Natural killer cell (primary cell): ENCODE measurements at regions not wholly inside any gene's neighbourhood (a gene's known extent, or its start where the extent isn't known, plus 50 kb on each side); places are given as distances from the start of the nearest gene placed in this dataset.

Experiments used
- ATAC-seq, 3 donors: fragments of 150-1000 bp in 2 of 3; fragments of 200-7000 bp in 1 of 3; cut with Tn5 transposase; 1 replicate in 1 of 3; 2 replicates in 2 of 3; pipeline ENCODE4 v1.10.0; 2021; ENCODE audit warnings: mild to moderate bottlenecking in 2 of 3, moderate library complexity in 2 of 3
- DNase-seq, 2 donors: peaks; one replicate each; pipeline versions ENCODE4 v3.0.0 to v3.0.0-alpha.2; 2013 to 2021; ENCODE audit warnings: mixed read lengths in 1 of 2
- H3K27ac ChIP-seq: one replicate; pipeline ENCODE4 v1.5.1; 2013; ENCODE audit warnings: mild to moderate bottlenecking, low read length
- H3K27me3 ChIP-seq: one replicate; pipeline ENCODE4 v1.6.1; 2013; ENCODE audit warnings: low read length; ENCODE audit not compliant: control insufficient read depth, insufficient read depth
- H3K36me3 ChIP-seq: one replicate; pipeline ENCODE4 v1.6.1; 2013; ENCODE audit warnings: low read length; ENCODE audit not compliant: control insufficient read depth, insufficient read depth
- H3K4me1 ChIP-seq: one replicate; pipeline ENCODE4 v1.6.1; 2013; ENCODE audit warnings: low read length; ENCODE audit not compliant: control insufficient read depth, insufficient read depth
- H3K4me3 ChIP-seq: one replicate; pipeline ENCODE4 v1.5.1; 2013; ENCODE audit warnings: low read length
- H3K9me3 ChIP-seq: one replicate; pipeline ENCODE4 v1.6.1; 2013; ENCODE audit warnings: low read length; ENCODE audit not compliant: control insufficient read depth, insufficient read depth
- H3K27ac Mint-ChIP-seq, 2 donors: one replicate each; pipeline ENCODE4 v1.8.0; 2022; ENCODE audit warnings: mild to moderate bottlenecking in 2 of 2, mixed read lengths in 2 of 2, moderate library complexity in 1 of 2
- H3K27me3 Mint-ChIP-seq, 2 donors: one replicate each; pipeline ENCODE4 v1.8.0; 2022; ENCODE audit warnings: low read depth in 2 of 2, mixed read lengths in 2 of 2
- H3K36me3 Mint-ChIP-seq: one replicate; pipeline ENCODE4 v1.8.0; 2022; ENCODE audit warnings: mixed read lengths
- H3K4me1 Mint-ChIP-seq, 2 donors: one replicate each; pipeline ENCODE4 v1.8.0; 2022; ENCODE audit warnings: mixed read lengths in 2 of 2
- H3K4me3 Mint-ChIP-seq: one replicate; pipeline ENCODE4 v1.8.0; 2022; ENCODE audit warnings: mild to moderate bottlenecking, moderate library complexity, mixed read lengths
- H3K9me3 Mint-ChIP-seq, 2 donors: one replicate each; pipeline ENCODE4 v1.8.0; 2022; ENCODE audit warnings: mixed read lengths in 2 of 2
- WGBS: methylation state at CpG from one replicate; pipeline ENCODE4 v1.1.7; 2013; ENCODE audit warnings: missing lambda C conversion rate; ENCODE audit not compliant: insufficient coverage; 5-methylcytosine and 5-hydroxymethylcytosine counted together
- intact Hi-C: fragments of 100-400 bp; cut with micrococcal nuclease; formaldehyde crosslinking; loops from one replicate; pipeline ENCODE4 v1.14.2; 2022
- TF ChIP-seq, protein P1 (sequence below): fragments of 200-600 bp; IDR thresholded peaks from one replicate; pipeline ENCODE4 v1.8.0; 2022; ENCODE audit warnings: antibody characterized with exemption

DNA sequence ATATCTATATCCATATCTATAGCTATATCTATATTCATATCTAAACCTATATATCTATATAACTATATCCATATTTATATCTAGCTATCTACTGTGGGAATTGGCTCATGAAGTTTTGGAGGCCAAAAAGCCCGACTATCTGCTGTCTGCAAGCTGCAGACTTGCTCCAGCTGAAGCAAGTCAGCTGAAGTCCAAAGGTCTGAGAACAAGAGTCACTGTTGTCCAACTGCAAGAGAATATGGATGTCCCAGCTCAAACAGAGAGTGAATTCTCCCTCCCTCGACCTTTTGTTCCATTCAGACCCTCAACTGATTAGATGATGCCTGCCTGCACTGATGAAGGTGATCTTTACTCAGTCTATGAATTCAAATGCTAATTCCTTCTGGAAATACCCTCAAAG, 63.3 kb upstream of the VCX start:
- no peaks in the 10 kb centered on the region for H3K36me3 Mint-ChIP-seq
- H3K9me3 Mint-ChIP-seq: peaks cover 2 to 8% of the 10 kb centered on the region in 2 donors
- Histone ChIP-seq H3K4me1 (no peaks in the 10 kb centered on the region), H3K9me3 (peaks cover 3% of the 10 kb centered on the region), H3K4me3 (no peak overlapping the region), H3K27ac (no peak overlapping the region), H3K27me3 (no peaks in the 10 kb centered on the region), H3K36me3 (no peaks in the 10 kb centered on the region)
- intact Hi-C loops: no loop called here
- no peaks in the 10 kb centered on the region for H3K27me3 Mint-ChIP-seq
- no peak overlapping the region for H3K27ac Mint-ChIP-seq
- H3K4me1 Mint-ChIP-seq: no peaks in the 10 kb centered on the region
- ATAC-seq (no peak), DNase-seq (no peak)
- WGBS: 47% methylated on average over 2 of the region's 2 CpGs
- TF ChIP-seq, protein P1, sequence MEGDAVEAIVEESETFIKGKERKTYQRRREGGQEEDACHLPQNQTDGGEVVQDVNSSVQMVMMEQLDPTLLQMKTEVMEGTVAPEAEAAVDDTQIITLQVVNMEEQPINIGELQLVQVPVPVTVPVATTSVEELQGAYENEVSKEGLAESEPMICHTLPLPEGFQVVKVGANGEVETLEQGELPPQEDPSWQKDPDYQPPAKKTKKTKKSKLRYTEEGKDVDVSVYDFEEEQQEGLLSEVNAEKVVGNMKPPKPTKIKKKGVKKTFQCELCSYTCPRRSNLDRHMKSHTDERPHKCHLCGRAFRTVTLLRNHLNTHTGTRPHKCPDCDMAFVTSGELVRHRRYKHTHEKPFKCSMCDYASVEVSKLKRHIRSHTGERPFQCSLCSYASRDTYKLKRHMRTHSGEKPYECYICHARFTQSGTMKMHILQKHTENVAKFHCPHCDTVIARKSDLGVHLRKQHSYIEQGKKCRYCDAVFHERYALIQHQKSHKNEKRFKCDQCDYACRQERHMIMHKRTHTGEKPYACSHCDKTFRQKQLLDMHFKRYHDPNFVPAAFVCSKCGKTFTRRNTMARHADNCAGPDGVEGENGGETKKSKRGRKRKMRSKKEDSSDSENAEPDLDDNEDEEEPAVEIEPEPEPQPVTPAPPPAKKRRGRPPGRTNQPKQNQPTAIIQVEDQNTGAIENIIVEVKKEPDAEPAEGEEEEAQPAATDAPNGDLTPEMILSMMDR: no peak
- no peak overlapping the region for H3K4me3 Mint-ChIP-seq

DNA sequence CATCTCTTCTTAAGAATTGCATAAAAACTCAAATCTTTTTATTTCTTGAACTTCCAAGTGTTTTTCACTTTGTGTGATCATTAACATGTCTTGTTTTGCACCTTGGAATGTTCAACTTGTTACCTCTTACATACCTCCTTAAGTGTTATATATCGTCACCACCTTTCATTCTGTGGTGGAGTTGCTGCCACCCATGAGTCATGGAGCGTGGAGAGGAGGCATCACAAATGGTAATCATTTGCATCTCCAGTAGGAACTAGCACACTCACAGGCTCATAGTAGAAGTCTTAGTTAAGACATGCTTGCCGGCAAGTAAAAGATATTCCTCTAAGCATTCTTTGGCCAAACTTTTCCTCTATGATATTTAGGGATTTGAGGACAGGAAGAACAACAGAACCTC, 67.0 kb upstream of the VCX start:
- no peaks in the 10 kb centered on the region for H3K36me3 ChIP-seq
- H3K27ac Mint-ChIP-seq: no peak overlapping the region
- H3K4me1 ChIP-seq: no peaks in the 10 kb centered on the region
- no peaks in the 10 kb centered on the region for H3K4me1 Mint-ChIP-seq
- H3K9me3 Mint-ChIP-seq: peaks cover 0 to 2% of the 10 kb centered on the region in 2 donors
- no peak for DNase-seq
- H3K36me3 Mint-ChIP-seq: no peaks in the 10 kb centered on the region
- H3K27ac ChIP-seq: no peak overlapping the region
- H3K4me3 Mint-ChIP-seq: no peak overlapping the region
- no peak for ATAC-seq
- H3K27me3 Mint-ChIP-seq: no peaks in the 10 kb centered on the region
- H3K4me3 ChIP-seq: no peak overlapping the region
- TF ChIP-seq, protein P1: no peak
- intact Hi-C loops: no loop called here
- no peaks in the 10 kb centered on the region for H3K27me3 ChIP-seq
- 67% methylated on average over 1 of the region's 3 CpGs for WGBS
- no peaks in the 10 kb centered on the region for H3K9me3 ChIP-seq

DNA sequence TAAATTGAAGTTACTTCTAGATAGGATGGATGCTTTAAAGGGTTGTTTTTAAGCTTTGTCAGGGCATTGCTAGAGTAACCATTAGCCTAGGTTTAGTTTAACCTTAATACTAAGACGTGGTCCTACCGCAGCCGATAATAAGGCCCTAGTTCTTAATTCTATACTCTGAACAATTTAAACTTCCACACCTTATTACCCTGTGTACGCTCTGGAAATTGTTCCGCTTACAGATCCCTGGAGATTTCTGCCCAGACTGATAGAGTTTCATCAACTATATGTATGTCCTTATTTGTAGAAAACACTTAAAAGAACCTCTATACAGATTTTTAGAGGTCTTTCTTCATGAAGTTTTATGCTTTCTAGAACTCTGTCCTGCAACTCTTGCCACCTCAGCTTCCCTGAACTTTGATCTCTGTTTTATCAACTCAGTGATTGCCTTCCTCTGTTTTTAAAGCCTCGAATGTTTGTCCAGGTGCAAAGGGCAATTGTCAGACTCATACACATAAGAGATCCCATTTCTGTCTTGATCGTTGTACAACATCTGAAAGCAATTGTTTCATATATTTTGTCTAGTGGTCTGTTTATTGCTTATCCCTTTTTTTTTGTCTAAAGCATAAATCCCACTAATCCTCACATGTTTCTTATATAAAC, 71.1 kb upstream of the VCX start:
- H3K27ac Mint-ChIP-seq: no peak overlapping the region
- no peak overlapping the region for H3K4me3 Mint-ChIP-seq
- Histone ChIP-seq H3K4me1 (no peaks in the 10 kb centered on the region), H3K36me3 (no peaks in the 10 kb centered on the region), H3K27ac (no peak overlapping the region), H3K4me3 (no peak overlapping the region), H3K27me3 (no peaks in the 10 kb centered on the region), H3K9me3 (no peaks in the 10 kb centered on the region)
- intact Hi-C loops: no loop called here
- H3K4me1 Mint-ChIP-seq: no peaks in the 10 kb centered on the region
- peaks cover 0 to 4% of the 10 kb centered on the region in 2 donors for H3K9me3 Mint-ChIP-seq
- WGBS: 86% methylated on average over 4 of the region's 7 CpGs
- no peak for DNase-seq
- TF ChIP-seq, protein P1: no peak
- no peaks in the 10 kb centered on the region for H3K36me3 Mint-ChIP-seq
- ATAC-seq: no peak
- H3K27me3 Mint-ChIP-seq: no peaks in the 10 kb centered on the region

- Mint-ChIP-seq H3K36me3 (no peaks in the 10 kb centered on the region), H3K4me1 (no peaks in the 10 kb centered on the region), H3K27ac (no peak overlapping the region), H3K4me3 (no peak overlapping the region), H3K9me3 (peaks cover 2 to 5% of the 10 kb centered on the region in 2 donors), H3K27me3 (no peaks in the 10 kb centered on the region)
- no peak overlapping the region for H3K4me3 ChIP-seq
- H3K27ac ChIP-seq: no peak overlapping the region
- ATAC-seq (no peak), DNase-seq (no peak)
- H3K9me3 ChIP-seq: no peaks in the 10 kb centered on the region
- no peaks in the 10 kb centered on the region for H3K36me3 ChIP-seq
- 86% methylated on average over 1 of the region's 1 CpG for WGBS
- no peaks in the 10 kb centered on the region for H3K4me1 ChIP-seq
- TF ChIP-seq, protein P1: no peak
- intact Hi-C loops: no loop called here
- H3K27me3 ChIP-seq: no peaks in the 10 kb centered on the region
Observed at GRCh38 chrX:7759830-7760229, 83.1 kb upstream of the VCX start.
